Transverse colon (tissue), 4 donors: ENCODE measurements at regions not wholly inside any gene's neighbourhood (a gene's known extent, or its start where the extent isn't known, plus 50 kb on each side); places are given as distances from the start of the nearest gene placed in this dataset.

Source experiments
- DNase-seq: peaks from one replicate; pipeline ENCODE4 v3.0.0-alpha.2; 2019
- H3K27ac ChIP-seq, 4 donors: fragments of 200-600 bp; sonication (generic); 2 replicates each; pipeline ENCODE4 v1.5.1; 2016 to 2018; ENCODE audit warnings: inconsistent platforms in 4 of 4
- H3K27me3 ChIP-seq: fragments of 200-600 bp; sonication (generic); 2 replicates; pipeline ENCODE4 v1.5.1; 2017; ENCODE audit warnings: inconsistent platforms
- H3K36me3 ChIP-seq, 4 donors: fragments of 200-600 bp; sonication (generic); 2 replicates each; pipeline ENCODE4 v1.5.1; 2017 to 2019; ENCODE audit warnings: inconsistent platforms in 4 of 4
- H3K4me1 ChIP-seq, 4 donors: fragments of 200-600 bp; sonication (generic); 2 replicates each; pipeline ENCODE4 v1.5.1; 2017 to 2020; ENCODE audit warnings: inconsistent platforms in 4 of 4
- H3K4me3 ChIP-seq, 4 donors: fragments of 200-600 bp; sonication (generic); 1 replicate in 1 of 4; 2 replicates in 3 of 4; pipeline versions ENCODE4 v1.5.1 to v1.6.1; 2017 to 2019; ENCODE audit warnings: inconsistent platforms in 4 of 4
- H3K9me3 ChIP-seq, 2 donors: fragments of 200-600 bp; sonication (generic); 2 replicates each; pipeline ENCODE4 v1.5.1; 2017 to 2019; ENCODE audit warnings: inconsistent platforms in 2 of 2
- CTCF ChIP-seq, 5 experiments: fragments of 200-600 bp in 3 of 5; fragments of 450-650 bp in 2 of 5; sonication (generic) in 3 of 5; IDR thresholded peaks; 1 replicate in 2 of 5; 2 replicates in 3 of 5; pipeline ENCODE4 v1.5.1; 2016 to 2017; ENCODE audit warnings: antibody characterized with exemption in 5 of 5, inconsistent platforms in 3 of 5, mild to moderate bottlenecking in 2 of 5, moderate library complexity in 1 of 5
- EP300 ChIP-seq: sonication (generic); formaldehyde crosslinking; IDR thresholded peaks from one replicate; pipeline ENCODE4 v1.6.1; 2017; ENCODE audit warnings: antibody characterized with exemption, low read depth
- POLR2A ChIP-seq: fragments of 450-650 bp; IDR thresholded peaks from one replicate; pipeline ENCODE4 v1.6.1; 2016; ENCODE audit warnings: antibody characterized with exemption, mild to moderate bottlenecking, moderate library complexity
- POLR2AphosphoS5 ChIP-seq, 3 donors: sonication (generic); formaldehyde crosslinking; IDR thresholded peaks; one replicate each; pipeline ENCODE4 v1.6.1; 2016; ENCODE audit warnings: antibody characterized with exemption in 3 of 3
- WGBS, 2 donors: methylation state at CpG; one replicate each; pipeline ENCODE4 v1.1.5; 2018; ENCODE audit warnings: low coverage in 1 of 2; 5-methylcytosine and 5-hydroxymethylcytosine counted together
- in situ Hi-C, 4 donors: fragments of 200-750 bp; cut with MboI; loops; one replicate each; pipeline versions ENCODE4 v1.15.0 to v1.15.1; 2017; ENCODE audit warnings: low sequenced_read_pairs in 3 of 4, low pct_ligation_motif_present in 1 of 4, low pct_unique_long_range_greater_than_20kb in 1 of 4
- intact Hi-C: fragments of 100-400 bp; cut with DNase I; formaldehyde crosslinking; loops from one replicate; pipeline ENCODE4 v1.15.1; 2023; ENCODE audit warnings: low total_unique reads

GRCh38 chr2:187266147-187266546, 181.9 kb downstream of the CALCRL start:
- intact Hi-C loops, result no loop called here

GRCh38 chr2:187264612-187265011, 183.4 kb downstream of the CALCRL start:
- no peak for DNase-seq
- Histone ChIP-seq H3K9me3 (no peaks in the 10 kb centered on the region), H3K36me3 (no peaks in the 10 kb centered on the region), H3K27me3 (no peaks in the 10 kb centered on the region), H3K4me1 (no peaks in the 10 kb centered on the region), H3K4me3 (no peak overlapping the region), H3K27ac (no peak overlapping the region)
- intact Hi-C loops, result no loop called here
- in situ Hi-C loops, result no loop called here
- 26 to 71% methylated on average over 1 of the region's 1 CpG for WGBS, 2 donors
- TF ChIP-seq EP300 (no peak), POLR2AphosphoS5 (IDR thresholded peaks at IDR 0.05) (no peak), POLR2A (no peak), CTCF (IDR thresholded peaks at IDR 0.05) (no peak)

More at GRCh38 chr2:187266147-187266546, 181.9 kb downstream of the CALCRL start:
- Histone ChIP-seq H3K27me3 (no peaks in the 10 kb centered on the region), H3K36me3 (no peaks in the 10 kb centered on the region), H3K27ac (no peak overlapping the region), H3K9me3 (no peaks in the 10 kb centered on the region), H3K4me1 (no peaks in the 10 kb centered on the region), H3K4me3 (no peak overlapping the region)
- TF ChIP-seq POLR2AphosphoS5 (IDR thresholded peaks at IDR 0.05), result no peak
- TF ChIP-seq CTCF (IDR thresholded peaks at IDR 0.05), result no peak
- no peak for TF ChIP-seq POLR2A
- DNase-seq, result no peak
- 82 to 95% methylated on average over 2 of the region's 2 CpGs for WGBS, 2 donors
- in situ Hi-C loops, result no loop called here

- TF ChIP-seq POLR2A (no peak), EP300 (no peak), CTCF (IDR thresholded peaks at IDR 0.05) (no peak), POLR2AphosphoS5 (IDR thresholded peaks at IDR 0.05) (no peak)
- no peak overlapping the region for H3K27ac ChIP-seq
- DNase-seq, result no peak
- in situ Hi-C loops, result no loop called here
- no peaks in the 10 kb centered on the region for H3K9me3 ChIP-seq
- intact Hi-C loops, result no loop called here
- H3K27me3 ChIP-seq, result no peaks in the 10 kb centered on the region
- H3K4me3 ChIP-seq, result no peak overlapping the region
- 61 to 76% methylated on average over 9 of the region's 9 CpGs for WGBS, 2 donors
- H3K4me1 ChIP-seq, result no peaks in the 10 kb centered on the region
- H3K36me3 ChIP-seq, result no peaks in the 10 kb centered on the region
These were observed 184.1 kb downstream of the CALCRL start for GRCh38 chr2:187263675-187264560.

- Histone ChIP-seq H3K4me3 (no peak overlapping the region), H3K4me1 (no peaks in the 10 kb centered on the region), H3K9me3 (no peaks in the 10 kb centered on the region), H3K27me3 (no peaks in the 10 kb centered on the region), H3K36me3 (no peaks in the 10 kb centered on the region), H3K27ac (no peak overlapping the region)
- in situ Hi-C loops (no loop called here), intact Hi-C loops (no loop called here)
- TF ChIP-seq CTCF (IDR thresholded peaks at IDR 0.05) (no peak), POLR2A (no peak), POLR2AphosphoS5 (IDR thresholded peaks at IDR 0.05) (no peak), EP300 (no peak)
- DNase-seq, result no peak
- WGBS, 2 donors, result 67 to 69% methylated on average over 1 of the region's 1 CpG
These were observed 186.3 kb downstream of the CALCRL start for GRCh38 chr2:187261705-187262104.
